B cell (primary cell): ENCODE measurements at regions not wholly inside any gene's neighbourhood (a gene's known extent, or its start where the extent isn't known, plus 50 kb on each side); places are given as distances from the start of the nearest gene placed in this dataset.

Source experiments
- ATAC-seq: fragments of 200-7000 bp; cut with Tn5 transposase; one replicate; pipeline ENCODE4 v1.10.0; 2021; ENCODE audit warnings: low read depth, mild to moderate bottlenecking, moderate number of reproducible peaks, moderate library complexity
- CTCF ChIA-PET: fragments of 350-600 bp; sonication (Branson Sonifier 250); formaldehyde crosslinking; loops from one replicate; lab custom pipeline; 2021; ENCODE audit warnings: antibody characterized with exemption, inconsistent platforms; lab: Charles Lee
- POLR2A ChIA-PET: fragments of 350-600 bp; sonication (Branson Sonifier 250); formaldehyde crosslinking; loops from one replicate; lab custom pipeline; 2021; ENCODE audit warnings: antibody characterized with exemption; lab: Charles Lee
- DNase-seq: peaks from one replicate; pipeline ENCODE4 v3.0.0; 2013
- H2AFZ ChIP-seq: 2 replicates; pipeline ENCODE4 v1.6.1; 2012; ENCODE audit warnings: mild to moderate bottlenecking, low read depth, low read length; ENCODE audit not compliant: insufficient read depth, poor library complexity, severe bottlenecking
- H3K27ac ChIP-seq, 2 donors: 1 replicate in 1 of 2; 2 replicates in 1 of 2; pipeline ENCODE4 v1.5.1; 2012 to 2013; ENCODE audit warnings: low read length in 2 of 2, mild to moderate bottlenecking in 2 of 2, moderate library complexity in 1 of 2
- H3K27me3 ChIP-seq, 4 experiments: fragments of 200-600 bp in 1 of 4; sonication (generic) in 1 of 4; replicated peaks in 1 of 4; 1 replicate in 2 of 4; 2 replicates in 2 of 4; pipeline versions ENCODE4 v1.6.1 to v1.7.0; 2013 to 2016; ENCODE audit warnings: low read length in 3 of 4, mild to moderate bottlenecking in 2 of 4, mixed read lengths in 1 of 4, moderate library complexity in 1 of 4; ENCODE audit not compliant: insufficient read depth in 4 of 4, control insufficient read depth in 3 of 4; ENCODE audit errors: control extremely low read depth in 1 of 4
- H3K36me3 ChIP-seq, 2 experiments: replicated peaks in 1 of 2; 1 replicate in 1 of 2; 2 replicates in 1 of 2; pipeline versions ENCODE4 v1.6.1 to v1.7.1; 2013; ENCODE audit warnings: low read length in 1 of 2; ENCODE audit not compliant: insufficient read depth in 2 of 2, control insufficient read depth in 1 of 2; ENCODE audit errors: control extremely low read depth in 1 of 2, extremely low read depth in 1 of 2
- H3K4me1 ChIP-seq, 2 donors: fragments of 200-600 bp in 1 of 2; sonication (generic) in 1 of 2; 1 replicate in 1 of 2; 2 replicates in 1 of 2; pipeline versions ENCODE4 v1.5.1 to v1.6.1; 2013 to 2017; ENCODE audit warnings: low read length in 2 of 2; ENCODE audit not compliant: control insufficient read depth in 2 of 2, insufficient read depth in 2 of 2
- H3K4me2 ChIP-seq: replicated peaks from 2 replicates; pipeline ENCODE3; 2012; ENCODE audit warnings: mild to moderate bottlenecking, low read depth, low read length; ENCODE audit not compliant: poor library complexity, severe bottlenecking
- H3K4me3 ChIP-seq, 5 experiments: fragments of 200-600 bp in 1 of 5; sonication (generic) in 1 of 5; 1 replicate in 3 of 5; 2 replicates in 2 of 5; pipeline versions ENCODE4 v1.5.1 to v1.7.0; 2011 to 2016; ENCODE audit warnings: low read length in 4 of 5, mild to moderate bottlenecking in 4 of 5, low read depth in 2 of 5, control low read depth in 1 of 5, moderate library complexity in 1 of 5; ENCODE audit not compliant: insufficient read depth in 1 of 5; ENCODE audit errors: control extremely low read depth in 1 of 5, extremely low read depth in 1 of 5
- H3K79me2 ChIP-seq: fragments of 200-600 bp; sonication (generic); one replicate; pipeline ENCODE4 v1.6.0; 2016; ENCODE audit warnings: low read length; ENCODE audit not compliant: control insufficient read depth, insufficient read depth
- H3K9ac ChIP-seq: fragments of 200-600 bp; sonication (generic); 2 replicates; pipeline ENCODE4 v1.6.1; 2017; ENCODE audit warnings: mild to moderate bottlenecking, low read length, moderate library complexity
- H3K9me3 ChIP-seq, 3 donors: one replicate each; pipeline versions ENCODE4 v1.6.1 to v1.7.1; 2013; ENCODE audit warnings: low read length in 2 of 3; ENCODE audit not compliant: control insufficient read depth in 2 of 3, insufficient read depth in 1 of 3; ENCODE audit errors: control extremely low read depth in 1 of 3
- H4K20me1 ChIP-seq: 2 replicates; pipeline ENCODE4 v1.6.0; 2012; ENCODE audit warnings: mild to moderate bottlenecking, low read length; ENCODE audit not compliant: insufficient read depth, control insufficient read depth, poor library complexity, severe bottlenecking
- H3K27ac Mint-ChIP-seq: one replicate; pipeline ENCODE4 v1.8.0; 2021; ENCODE audit warnings: mixed read lengths
- H3K27me3 Mint-ChIP-seq: one replicate; pipeline ENCODE4 v1.8.0; 2021; ENCODE audit warnings: mixed read lengths
- H3K4me1 Mint-ChIP-seq: one replicate; pipeline ENCODE4 v1.8.0; 2021; ENCODE audit warnings: mixed read lengths
- H3K4me3 Mint-ChIP-seq: one replicate; pipeline ENCODE4 v1.8.0; 2021; ENCODE audit warnings: mixed read lengths
- H3K9me3 Mint-ChIP-seq: one replicate; pipeline ENCODE4 v1.8.0; 2022; ENCODE audit warnings: mixed read lengths; ENCODE audit not compliant: insufficient read depth
- CTCF ChIP-seq: fragments of 200-600 bp; IDR thresholded peaks from one replicate; pipeline ENCODE4 v1.8.0; 2022; ENCODE audit warnings: antibody characterized with exemption, mild to moderate bottlenecking
- EZH2 ChIP-seq: IDR thresholded peaks from 2 replicates; pipeline ENCODE4 v1.6.1; 2012; ENCODE audit warnings: borderline replicate concordance, low read depth, mild to moderate bottlenecking, moderate library complexity, low read length; ENCODE audit not compliant: insufficient read depth, poor library complexity, severe bottlenecking
- WGBS: methylation state at CpG from one replicate; pipeline ENCODE4 v1.1.5; 2013; ENCODE audit warnings: missing lambda C conversion rate; ENCODE audit not compliant: insufficient coverage; 5-methylcytosine and 5-hydroxymethylcytosine counted together
- intact Hi-C: fragments of 100-400 bp; cut with micrococcal nuclease; formaldehyde crosslinking; loops from one replicate; pipeline ENCODE4 v1.10.0; 2022

- Histone ChIP-seq H3K4me2 (no peak overlapping the region), H3K9me3 (no peaks in the 10 kb centered on the region), H3K9ac (no peak overlapping the region), H3K4me1 (no peaks in the 10 kb centered on the region), H3K79me2 (no peaks in the 10 kb centered on the region), H4K20me1 (no peaks in the 10 kb centered on the region), H3K27ac (no peak overlapping the region), H3K4me3 (no peak overlapping the region), H2AFZ (no peak overlapping the region), H3K36me3 (no peaks in the 10 kb centered on the region), H3K27me3 (peaks cover 0 to 8% (median 7%) of the 10 kb centered on the region in 4 experiments)
- no peaks in the 10 kb centered on the region for H3K4me1 Mint-ChIP-seq
- CTCF ChIA-PET, result no interaction called here
- DNase-seq (no peak), ATAC-seq (no peak)
- no peak overlapping the region for H3K4me3 Mint-ChIP-seq
- peaks cover 21% of the 10 kb centered on the region for H3K27me3 Mint-ChIP-seq
- no peak overlapping the region for H3K27ac Mint-ChIP-seq
- H3K9me3 Mint-ChIP-seq, result no peaks in the 10 kb centered on the region
- intact Hi-C loops, result no loop called here
- POLR2A ChIA-PET, result no interaction called here
- no peak for TF ChIP-seq CTCF
- no peak for TF ChIP-seq EZH2
- WGBS, result 100% methylated on average over 2 of the region's 7 CpGs
Observed at GRCh38 chr1:29668551-29669157, 432.3 kb downstream of the PTPRU start.

- Histone ChIP-seq H3K9me3 (peaks cover 0 to 2% (median 0%) of the 10 kb centered on the region in 3 donors), H3K27me3 (peaks cover 0 to 8% (median 7%) of the 10 kb centered on the region in 4 experiments), H4K20me1 (no peaks in the 10 kb centered on the region), H3K9ac (no peak overlapping the region), H3K4me2 (no peak overlapping the region), H3K27ac (no peak overlapping the region), H3K4me1 (no peaks in the 10 kb centered on the region), H3K36me3 (no peaks in the 10 kb centered on the region), H3K79me2 (no peaks in the 10 kb centered on the region), H2AFZ (no peak overlapping the region), H3K4me3 (no peak overlapping the region)
- ChIA-PET CTCF (no interaction called here), POLR2A (no interaction called here)
- no peak for ATAC-seq
- Mint-ChIP-seq H3K4me1 (no peaks in the 10 kb centered on the region), H3K9me3 (no peaks in the 10 kb centered on the region), H3K27ac (no peak overlapping the region), H3K4me3 (no peak overlapping the region), H3K27me3 (peaks cover 21% of the 10 kb centered on the region)
- DNase-seq, result no peak
- no CpG with 5 or more reads among the region's 2 CpGs for WGBS
- intact Hi-C loops, result no loop called here
- TF ChIP-seq CTCF, result no peak
- TF ChIP-seq EZH2, result no peak
Observed at GRCh38 chr1:29667951-29668350, 431.6 kb downstream of the PTPRU start.
